ENCODE measurements at regions not wholly inside any gene's neighbourhood (a gene's known extent, or its start where the extent isn't known, plus 50 kb on each side); places are given as distances from the start of the nearest gene placed in this dataset.

- TF ChIP-seq POLR2A (IDR thresholded peaks at IDR 0.05; ENCODE audit: low read length): no peak
- TF ChIP-seq GATA1 (IDR thresholded peaks at IDR 0.05; ENCODE audit: low read depth, low read length): no peak
Observed at GRCh38 chr22:44603767-44604166, 98.2 kb upstream of the PRR5 start.
